ENCODE measurements at regions not wholly inside any gene's neighbourhood (a gene's known extent, or its start where the extent isn't known, plus 50 kb on each side); places are given as distances from the start of the nearest gene placed in this dataset.

DNA sequence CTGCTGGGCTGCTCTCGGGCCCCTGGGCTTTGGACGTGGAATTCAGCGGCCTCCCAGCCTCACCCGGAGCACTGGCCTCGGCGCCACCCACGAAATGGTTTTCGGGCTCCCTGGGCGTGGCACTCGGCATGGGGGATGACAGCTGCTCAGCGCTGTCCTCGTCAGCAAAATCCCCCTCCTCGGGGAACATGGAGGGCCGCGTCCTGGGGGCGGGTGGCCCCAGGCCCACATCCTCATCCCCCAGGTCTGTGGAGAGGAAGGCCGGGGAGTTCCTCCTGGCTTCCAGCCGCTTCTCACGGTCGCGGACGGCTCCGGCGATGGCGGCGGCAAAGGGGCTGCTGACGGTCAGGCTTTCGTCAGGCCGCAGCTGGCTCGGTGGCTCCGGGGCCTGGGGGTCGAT lies 88.4 kb downstream of the CTTN start:
- no peak for DNase-seq

DNA sequence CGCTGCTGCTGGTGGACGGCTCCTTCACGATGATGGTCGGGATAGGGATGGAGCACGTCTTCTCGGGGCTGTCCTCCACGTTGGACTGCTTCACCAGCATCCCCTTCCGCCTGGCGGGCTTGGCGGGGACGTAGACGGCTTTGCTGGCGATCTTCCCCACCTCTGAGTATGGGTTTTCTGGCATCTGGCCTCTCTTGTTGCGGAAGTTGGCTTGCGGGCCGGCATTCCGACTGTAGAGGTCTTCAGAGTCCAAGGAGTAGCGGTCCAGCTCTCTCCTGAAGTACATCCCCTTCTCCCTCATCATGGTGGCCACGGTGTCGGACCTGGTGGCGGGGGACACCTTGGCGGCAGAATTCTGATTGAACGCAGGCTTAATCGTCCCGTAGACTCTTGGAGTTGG lies 88.8 kb downstream of the CTTN start:
- DNase-seq = no peak

DNA sequence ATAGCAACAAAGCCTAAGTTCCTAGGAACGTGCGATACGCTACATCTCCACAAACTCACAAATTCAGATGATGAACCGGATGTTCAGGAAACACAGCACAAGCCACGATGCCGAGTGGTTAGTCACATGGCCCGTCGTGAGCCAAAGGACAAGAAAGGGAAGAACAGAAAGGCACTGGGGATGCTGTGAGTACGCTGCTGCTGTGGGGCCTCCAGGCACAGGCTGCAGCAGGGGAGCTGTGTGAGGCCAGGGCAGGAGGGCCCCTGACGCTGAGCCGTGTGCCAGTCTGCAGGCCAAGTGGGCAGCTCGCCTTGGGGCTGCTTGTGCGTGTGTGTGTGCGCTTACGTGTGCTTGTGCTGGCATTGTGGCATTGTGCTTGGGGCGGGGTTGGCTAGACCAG lies 89.4 kb downstream of the CTTN start:
- DNase-seq = no peak

DNA sequence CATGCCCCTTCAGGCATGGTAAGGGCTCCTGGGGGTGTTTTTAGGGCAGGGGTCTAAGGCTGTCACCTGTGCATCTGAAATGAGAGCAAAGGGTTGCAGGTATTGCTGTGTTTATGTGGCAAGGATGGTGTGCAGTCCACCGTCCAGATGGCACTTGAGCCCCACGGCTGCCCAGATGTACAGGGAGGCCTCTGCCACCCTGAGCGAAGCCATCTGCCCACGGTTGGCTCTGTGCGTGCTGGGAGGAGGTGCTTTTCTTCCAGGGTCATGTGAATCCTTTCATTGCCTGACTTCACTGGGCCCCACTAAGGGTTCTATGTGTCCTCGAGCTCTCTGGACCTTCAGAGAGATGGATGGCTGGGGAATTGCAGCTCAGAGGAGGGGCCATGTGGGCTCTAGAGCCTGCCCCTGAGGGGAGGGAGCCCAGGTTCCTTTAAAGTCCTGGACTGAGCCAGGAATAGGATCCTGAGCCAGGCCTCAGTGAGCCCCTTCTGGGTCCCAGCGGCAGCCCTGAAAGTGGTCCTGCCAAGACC lies 89.9 kb downstream of the CTTN start:
- DNase-seq = no peak

DNA sequence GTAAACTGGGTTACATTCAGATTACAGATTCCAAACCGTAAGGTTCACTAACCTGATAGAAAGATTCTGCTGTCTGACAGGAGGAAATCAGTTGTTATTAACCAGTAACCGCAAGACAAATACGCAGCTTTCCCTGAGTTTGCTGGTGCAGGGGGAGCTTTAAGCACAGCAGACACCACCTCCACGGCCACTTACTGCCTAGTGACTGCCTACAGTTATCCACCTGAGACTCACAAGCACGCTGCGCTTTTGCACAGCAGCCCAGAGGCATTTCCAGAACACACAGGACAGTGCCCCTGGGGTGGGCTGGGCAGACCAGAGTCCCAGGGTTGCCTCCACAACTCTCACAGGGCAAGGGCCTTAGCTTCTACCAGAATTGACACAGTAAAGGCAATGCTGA lies 90.9 kb downstream of the CTTN start:
- no peak for DNase-seq

DNA sequence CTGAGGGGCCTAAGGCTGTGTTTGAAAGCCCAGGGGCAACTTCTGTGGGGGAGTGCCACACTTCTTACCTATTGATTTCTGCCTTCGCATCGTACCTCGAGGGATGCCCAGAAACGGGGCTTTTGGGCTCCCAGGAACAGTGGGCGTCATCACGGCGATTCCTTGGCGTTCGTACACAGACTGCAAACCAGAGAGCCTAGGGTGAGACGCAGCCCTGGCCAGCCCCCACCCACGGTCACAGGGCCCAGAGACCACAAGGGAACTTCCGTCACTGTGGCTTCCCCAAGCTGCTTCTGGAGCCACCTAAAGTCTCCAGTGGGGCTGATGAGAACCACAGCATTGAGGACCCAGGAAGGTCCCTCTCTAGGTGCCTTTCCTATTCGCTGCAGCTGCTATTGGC lies 91.9 kb downstream of the CTTN start:
- DNase-seq = no peak

DNA sequence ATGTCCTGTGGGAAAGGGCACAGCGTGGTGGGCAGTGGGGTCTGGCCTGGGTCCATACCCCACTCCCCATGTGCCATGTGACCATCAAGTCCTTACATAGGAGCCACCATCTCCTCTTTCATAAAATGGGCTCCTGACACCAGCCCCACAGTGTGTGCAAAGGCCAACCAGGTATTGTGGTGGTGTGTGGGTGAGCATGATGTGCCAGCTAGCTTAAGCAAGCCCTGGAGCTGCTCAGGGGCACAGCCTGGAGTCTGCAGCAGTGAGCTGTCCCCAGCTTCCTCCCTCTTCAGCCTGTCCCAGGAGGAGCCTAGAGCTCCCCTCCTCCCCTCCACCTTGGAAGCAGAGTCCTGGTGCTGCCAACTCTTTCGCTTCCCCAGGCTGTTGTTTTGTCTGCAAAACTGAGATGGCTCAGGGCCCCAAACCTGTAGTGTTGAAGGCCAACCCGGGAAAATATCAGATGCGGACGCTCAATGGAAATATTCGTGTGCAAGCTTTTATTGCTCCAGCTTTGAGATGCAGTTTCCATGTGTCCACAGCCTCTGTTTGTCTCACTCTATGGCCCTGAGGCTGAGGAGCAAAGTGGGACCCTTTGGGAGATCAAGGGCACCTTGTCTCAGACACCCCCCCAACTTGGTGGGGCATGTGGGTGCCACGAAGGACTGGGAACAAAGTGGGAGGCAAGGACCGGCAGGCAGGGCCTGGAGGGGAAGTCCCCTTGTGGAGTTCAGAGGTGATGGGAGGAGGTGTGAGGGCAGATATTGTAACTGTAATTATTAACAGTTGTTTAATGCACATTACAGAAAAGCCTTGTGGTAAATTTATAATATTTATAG lies 92.6 kb downstream of the CTTN start:
- no peak for DNase-seq

DNA sequence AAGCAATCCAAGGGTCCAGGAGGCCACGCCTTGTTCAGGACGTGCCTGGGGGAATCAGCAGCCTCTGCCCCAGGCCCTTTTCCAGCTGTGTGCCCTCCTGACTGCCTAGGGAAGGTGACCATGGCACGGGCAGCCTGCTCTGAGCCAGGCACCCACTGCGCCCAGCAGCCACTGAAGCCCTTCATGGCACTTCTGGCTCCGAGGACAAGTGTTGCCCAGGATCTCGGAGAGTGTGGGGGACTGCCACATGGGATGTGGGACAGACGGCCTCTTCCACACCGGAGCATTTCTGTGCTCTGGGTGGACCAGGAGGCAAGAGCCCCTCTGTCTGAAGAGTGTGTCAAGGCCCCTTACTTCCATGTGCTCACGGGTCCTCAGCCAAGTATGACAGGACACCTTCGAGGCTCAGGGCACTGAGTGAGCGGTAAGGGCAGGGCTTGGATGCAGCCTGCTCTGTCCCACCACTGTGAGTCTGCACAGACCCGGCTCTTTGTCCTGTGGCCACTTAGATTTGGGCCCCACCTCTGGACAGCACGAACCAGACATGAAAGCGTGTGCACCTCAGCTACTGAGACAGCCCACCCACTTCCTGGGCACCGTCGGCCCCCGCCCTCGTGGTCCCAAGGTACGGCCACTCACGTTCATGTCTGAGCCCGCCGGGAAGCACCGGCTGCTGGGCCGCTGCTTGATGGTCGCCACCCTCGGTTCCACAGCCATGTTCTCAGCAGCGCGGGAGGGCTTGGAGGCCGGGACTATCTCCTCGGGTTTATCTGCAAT lies 93.6 kb downstream of the CTTN start:
- no peak for DNase-seq

DNA sequence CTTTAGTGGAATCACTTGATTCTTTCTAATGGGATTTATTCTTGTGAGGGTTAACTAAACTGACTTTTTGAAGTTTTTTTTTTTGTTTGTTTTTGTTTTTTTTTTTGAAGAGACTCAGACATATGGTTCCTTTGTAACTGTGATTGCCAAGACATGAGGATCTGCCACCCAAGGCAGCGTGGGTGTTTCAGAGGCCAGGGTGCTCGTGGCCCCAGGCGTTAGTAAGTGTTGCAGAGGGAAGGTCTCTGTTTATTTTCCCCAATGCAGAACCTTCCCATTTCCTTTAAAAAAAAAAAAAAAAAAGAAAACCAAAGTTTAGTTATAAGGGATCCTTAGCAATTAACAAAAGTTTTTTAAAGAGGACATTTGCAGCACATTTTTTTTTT lies 94.8 kb downstream of the CTTN start:
- no peak for DNase-seq

DNA sequence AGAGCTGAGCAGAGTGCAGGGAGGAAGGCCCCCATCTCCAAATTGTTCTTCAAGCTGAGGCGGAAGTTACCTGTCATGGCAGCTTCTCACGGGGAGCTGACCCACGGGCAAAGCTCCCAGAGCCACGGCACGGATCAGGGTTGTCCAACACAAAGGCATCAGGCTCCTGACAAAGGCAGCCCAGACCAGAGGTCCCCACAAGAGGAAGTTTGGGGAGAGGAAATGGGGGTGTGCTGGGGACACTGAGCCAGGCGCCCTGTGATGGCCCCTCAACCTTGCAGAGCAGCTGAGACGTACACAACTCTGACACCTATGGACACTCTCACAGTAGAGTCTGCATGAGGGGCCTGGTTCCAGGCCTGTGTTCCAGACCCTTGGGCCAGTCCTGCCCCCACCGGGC lies 95.6 kb downstream of the CTTN start:
- DNase-seq = no peak

DNA sequence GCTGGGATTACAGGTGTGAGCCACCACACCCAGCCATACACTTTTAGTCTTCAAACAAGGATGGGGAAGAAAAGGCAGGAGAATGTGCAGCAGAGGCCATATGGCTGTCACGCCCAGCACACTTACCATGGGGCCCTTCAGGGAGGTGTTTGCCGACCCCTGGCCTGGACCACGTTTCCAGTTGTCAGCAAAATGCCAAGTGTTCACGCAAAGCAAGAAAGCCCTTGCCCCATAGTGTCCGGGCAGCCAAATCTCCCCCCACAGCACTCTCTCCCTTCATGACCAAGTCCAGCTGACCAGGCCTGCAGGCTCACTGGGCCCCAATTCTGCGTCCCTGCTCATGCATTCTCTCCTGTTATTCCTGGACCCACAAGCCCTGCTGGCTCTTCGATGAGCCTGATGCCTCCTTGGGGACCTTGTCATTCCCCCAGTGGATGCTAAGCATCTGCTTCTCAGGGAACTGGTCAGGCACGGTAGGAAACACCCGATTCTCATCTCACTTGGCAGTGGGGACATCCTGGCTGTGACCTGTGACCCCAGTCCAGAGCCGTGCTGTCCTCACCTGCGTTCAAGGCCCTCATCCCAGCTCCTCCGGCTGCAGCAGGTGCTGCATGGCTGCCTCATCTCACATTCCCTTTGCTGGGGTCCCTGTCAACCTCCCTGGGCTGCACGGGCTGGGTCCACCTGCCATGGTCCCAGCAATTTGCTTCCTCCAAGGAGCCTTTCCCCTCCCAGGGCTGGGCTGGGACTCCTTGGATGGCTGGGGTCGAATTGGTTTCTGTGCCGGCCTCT lies 96.4 kb downstream of the CTTN start:
- no peak for DNase-seq

DNA sequence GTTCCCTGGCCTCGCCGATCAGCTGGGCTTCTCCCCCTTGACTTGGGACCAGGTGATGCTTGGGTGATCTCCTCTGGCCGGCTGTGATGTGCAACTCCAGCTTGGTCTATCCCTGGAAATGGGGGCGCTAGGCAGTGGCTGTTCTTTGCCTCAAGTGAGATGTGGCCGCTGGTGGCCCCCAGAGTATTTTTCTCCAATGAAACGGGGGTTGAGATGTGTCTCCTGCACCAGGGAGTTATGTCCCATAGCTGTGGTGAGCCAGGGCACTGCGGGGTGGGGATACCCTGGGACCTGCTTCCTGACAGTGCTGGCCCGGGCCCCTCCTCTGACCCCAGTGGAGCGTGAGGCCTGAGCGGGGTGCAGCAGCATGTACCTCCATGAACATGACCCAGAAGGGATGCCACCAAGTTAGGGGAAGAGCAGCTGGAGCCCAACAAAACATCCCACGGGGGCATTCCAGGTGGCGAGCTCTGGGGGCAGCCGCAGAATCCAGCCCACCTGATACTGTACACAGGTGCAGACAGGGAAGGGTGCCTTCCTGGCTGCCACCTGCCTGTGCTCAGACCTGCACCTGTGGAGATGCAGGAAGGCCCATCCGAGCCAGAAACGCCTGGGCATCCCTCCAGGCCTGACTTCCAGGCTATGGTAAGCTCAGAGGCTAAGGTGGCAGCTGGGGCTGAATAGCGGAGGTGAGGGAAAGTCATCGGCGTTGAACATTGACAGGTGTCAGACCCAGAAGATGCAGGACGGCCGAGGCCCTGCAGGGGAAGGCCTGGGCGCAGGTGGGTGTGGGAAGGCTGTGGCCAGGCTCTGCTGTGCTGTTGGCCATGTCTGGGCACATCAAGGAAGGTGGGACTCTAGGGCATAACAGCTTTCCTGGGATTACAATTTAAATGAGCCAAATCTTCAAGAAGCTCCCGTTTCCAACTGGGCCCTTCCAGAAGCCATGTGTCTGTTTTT lies 97.3 kb downstream of the CTTN start:
- no peak for DNase-seq

DNA sequence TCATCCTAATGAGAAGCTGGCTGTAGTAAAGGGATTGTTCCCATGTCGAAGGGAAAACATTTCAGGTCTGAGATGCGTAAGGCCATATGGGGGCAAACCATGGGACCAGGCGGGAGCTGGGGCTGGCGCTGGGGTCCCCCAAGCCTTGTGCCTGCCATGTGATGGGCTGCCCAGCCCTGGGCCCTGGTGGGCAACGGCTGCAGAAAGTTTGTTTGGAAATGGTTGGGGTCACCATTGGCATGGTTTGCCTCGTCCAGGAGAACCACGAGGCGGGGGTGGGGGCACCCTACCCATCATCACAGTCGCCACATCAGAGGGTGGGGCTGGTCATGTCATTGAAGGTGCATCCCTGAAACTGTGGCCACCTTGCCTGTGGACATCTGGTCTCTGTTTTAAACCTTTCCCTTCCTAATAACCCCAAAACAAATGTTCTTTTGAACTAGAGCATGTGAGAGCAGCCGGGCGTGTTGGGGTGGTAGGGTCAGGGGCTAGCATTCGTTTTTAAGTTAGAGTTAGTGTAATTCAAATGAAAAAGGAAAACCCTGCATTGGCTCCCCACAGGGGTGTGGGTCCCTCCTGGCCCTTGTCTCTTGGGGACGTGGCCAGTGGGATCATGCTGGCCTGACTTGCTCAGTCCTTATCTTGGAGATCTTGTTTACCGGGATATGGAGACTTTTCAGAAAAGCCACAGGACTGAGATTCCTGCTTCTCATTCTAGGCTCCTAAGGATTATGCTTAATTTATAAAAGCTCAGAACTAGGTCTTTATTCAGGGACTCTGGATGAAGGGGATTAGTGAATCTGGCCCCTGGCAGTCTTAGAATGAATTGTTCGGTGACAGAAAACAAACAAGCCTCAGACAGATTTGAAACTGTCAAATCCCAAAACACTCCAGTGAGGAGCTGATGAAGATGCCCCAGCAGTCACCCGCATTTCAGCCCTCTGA lies 98.5 kb downstream of the CTTN start:
- no peak for DNase-seq

DNA sequence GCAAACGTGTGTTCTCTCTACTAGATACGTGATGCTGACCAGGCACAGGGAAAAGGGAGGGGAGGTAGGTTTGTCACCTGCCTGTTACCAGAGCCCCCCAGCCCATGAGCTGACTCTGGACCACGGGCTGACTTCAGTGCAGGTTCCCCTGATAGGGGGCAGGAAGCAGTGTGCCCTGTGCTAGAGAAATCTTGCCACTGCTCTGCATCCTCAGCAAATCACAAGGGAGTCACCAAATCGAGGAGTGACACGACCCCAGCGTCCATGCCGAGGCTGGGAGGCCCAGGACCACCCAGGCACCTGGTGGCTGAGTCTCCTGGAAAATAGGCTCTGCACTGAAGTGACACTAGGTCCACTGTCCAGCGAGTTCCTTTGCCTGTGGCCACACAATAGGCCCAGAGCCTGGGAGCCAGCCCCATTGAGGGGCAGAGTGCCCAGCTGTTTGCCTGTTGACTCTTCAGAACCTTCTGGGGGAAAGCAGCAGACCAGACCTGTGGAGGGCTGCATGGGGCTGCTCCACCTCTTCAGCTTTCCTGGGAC lies 99.3 kb downstream of the CTTN start:
- no peak for DNase-seq

DNA sequence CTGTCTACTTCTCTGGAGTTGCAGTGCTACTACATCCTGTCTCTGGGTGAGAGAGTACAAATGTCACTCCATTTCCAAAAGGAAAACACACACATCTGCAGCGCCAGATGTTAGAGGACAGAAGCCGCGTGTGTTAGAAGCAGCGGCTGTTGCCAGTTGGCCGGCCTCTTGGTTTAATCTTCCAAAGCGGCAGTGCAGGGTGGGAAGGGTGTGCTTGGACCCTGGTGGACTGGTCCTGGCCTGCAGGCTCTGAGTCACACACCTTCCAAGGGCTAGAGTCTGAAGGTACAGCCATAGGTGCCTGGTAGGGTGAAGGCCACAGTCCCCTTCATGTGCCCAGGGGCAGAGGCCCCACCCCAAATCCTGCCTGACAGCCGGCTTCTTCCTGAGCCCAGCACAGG lies 99.8 kb downstream of the CTTN start:
- DNase-seq = no peak

DNA sequence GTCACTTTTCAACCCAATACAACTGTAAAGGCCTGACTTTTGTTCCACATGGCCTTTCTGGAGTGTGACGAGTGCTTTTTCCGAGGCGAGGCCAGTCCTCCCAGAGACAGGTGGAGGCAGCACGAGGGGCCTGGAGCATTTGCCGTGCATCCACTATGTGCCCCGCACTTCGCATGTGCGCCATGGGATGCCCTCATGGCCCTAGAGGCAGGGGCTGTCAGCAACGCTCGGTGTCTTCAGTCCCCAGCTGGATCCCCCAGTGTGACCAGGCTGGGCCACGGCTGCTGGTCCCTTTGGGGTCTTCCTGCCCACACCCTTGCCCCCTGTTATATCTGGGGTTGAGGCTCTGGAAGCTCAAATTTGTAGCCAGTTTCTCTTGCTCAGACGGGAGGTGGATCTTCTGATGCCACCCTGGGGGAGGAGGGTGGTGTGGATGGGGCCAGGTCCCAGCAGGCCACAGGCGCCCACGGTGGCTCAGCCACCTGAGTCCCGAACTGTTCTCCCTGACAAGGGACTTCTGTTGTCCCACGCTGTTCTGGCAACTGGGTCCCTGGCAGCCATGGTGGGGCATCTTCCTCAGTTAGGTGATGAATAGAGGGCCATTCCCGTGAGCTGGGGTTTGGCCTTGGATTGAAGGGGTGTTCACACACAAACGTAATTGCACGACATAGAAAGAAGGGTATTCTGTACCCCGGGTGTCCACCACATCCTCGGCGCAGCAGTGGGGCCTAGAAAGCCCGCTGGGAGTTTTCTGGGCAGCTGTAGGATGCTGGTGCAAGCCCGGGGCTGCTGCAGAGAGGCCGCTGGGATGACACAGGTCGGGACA lies 100.9 kb downstream of the CTTN start:
- no peak for DNase-seq

DNA sequence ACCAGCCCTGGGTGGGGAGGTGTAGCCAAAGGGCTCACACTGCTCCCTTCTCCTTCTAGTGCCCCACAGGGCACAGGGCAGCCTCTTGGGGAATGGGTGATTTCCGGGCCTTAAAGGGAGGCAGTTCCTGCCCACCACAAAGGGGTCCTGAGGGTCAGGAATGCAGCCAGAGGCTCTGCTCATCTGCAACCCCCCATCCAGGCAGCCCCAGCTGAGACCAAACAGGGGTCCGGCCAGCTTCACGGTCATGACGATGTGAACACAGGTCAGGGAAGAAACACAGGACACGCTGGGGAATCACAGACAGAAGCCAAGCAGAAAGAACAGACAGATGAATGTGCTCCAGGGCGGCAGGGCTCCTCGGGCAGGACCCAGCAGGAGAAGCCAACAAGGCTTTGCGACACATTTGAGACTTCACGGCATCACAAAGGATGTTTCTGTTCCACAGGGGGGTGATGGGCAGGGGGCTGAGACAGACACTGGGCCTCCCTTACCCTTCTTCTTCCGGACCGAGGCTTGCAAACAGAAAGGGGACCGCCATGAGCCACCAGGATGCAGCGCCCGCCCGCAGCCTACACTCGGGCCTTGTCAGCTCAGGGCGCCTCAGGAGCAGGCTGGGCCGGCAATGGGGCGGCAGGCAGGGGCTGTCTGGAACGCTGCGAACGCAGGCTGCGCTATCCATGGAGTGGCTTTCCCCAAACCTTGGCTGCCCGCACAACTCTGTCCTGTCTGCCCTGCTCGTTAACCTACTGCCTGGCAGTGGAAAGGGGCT lies 101.9 kb downstream of the CTTN start:
- no peak for DNase-seq

DNA sequence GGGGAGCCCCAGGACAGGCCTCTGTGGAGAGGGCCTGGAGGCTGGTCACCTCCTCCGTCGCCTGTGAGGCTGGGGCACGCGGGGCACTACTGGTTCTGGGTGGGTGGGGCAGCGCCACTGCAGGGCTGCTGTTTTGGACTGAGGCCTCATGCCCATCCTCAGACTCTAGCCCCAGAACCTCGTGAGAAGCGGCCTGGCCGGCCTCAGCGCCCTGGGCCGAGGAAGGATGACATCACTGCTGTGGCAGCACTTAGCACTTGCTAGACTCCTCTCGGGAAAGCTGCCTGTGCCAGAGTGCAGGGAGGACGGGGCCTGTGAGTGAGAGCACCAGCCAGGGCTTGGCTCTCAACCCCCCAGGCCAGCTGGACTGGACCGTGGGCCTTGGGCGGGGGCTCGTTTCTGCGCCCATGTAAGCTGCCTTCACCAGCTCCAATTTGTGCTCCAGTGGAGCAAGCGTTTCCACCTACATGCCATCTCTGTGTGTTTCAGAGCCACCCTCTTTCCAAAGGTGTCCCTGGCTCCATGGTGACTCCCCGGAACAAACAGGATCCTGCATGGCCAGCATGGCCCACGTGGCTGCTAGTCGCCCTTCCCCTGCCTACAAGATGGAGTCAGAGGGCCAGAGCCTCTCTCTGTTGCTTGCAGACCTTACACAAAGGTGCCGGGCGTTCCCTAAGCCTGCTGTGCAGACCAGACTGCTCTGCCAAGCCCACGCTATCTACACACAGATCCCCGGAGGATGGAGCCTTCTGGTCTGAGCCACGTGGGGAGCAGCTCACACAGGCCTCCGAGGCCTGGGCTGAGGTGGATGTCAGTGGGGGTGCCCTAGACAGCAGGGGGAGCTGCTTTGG lies 102.9 kb downstream of the CTTN start:
- DNase-seq = no peak

All from NCI-H1048 (cell line).